Stimulated activated CD4-positive, alpha-beta T cell treated with anti-CD3 and anti-CD28 coated beads, Interleukin-4, amount 100 ng/mL, for 24 hours (primary cell): ENCODE measurements at regions not wholly inside any gene's neighbourhood (a gene's known extent, or its start where the extent isn't known, plus 50 kb on each side); places are given as distances from the start of the nearest gene placed in this dataset.

Experiments used
- DNase-seq: peaks from one replicate; pipeline ENCODE4 v3.0.0-alpha.2; 2020

DNA sequence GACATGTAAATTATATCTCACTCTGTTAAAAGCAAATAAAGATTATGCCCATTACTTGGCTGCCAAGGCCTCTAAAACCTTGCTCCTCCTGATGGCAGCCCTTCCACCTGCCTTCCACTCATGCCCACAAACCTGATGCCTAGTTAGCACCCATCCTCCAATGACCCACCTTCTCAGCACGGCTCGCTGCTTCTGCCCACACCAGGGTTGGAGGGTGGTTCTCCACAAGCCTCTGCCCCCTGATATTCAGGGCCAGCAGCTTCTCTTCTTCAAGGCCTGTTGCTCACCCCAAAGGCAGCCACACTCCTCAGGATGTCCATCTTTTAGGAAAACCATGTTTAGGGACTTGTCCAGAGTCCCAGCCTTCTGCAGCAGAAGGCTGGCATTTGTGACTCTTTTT, 263.4 kb upstream of the TLE3 start:
- DNase-seq = no peak

DNA sequence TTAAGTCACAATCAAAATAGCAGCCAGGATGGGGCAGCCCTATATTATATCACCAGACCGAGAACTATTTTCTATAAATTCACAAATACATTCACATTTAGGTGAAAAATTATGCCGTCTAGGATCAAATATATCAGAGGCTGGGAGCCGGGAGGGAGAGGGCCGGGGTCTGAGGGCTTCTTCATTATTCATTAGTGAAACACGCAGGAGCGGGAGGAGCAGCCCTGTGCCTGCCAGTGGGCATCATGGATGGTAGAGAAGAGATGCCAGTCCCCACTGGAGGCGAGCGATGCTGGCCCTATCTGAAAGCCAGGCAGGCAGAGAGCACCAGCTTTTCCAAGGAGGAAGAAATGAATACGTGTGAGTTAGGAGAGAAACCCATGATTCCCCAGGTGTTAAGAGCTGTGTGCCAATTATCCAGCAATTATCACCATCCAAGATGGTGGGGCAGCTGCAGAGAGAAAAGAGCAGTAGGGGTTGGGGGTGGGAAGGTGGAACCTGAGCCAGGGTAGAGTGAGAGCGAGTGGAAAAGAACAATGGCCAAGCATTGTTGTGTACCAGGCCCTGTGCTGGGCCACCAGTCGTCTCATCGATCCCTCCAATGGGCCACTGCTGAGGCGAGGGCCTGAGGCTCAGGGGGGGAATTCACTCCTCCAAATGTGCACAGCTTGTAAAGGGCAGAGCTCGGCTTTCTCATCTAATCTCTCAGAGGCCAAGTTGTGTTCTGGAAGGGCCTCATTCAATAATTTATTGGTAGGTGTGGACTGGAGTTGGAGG, 261.3 kb upstream of the TLE3 start:
- no peak for DNase-seq

DNA sequence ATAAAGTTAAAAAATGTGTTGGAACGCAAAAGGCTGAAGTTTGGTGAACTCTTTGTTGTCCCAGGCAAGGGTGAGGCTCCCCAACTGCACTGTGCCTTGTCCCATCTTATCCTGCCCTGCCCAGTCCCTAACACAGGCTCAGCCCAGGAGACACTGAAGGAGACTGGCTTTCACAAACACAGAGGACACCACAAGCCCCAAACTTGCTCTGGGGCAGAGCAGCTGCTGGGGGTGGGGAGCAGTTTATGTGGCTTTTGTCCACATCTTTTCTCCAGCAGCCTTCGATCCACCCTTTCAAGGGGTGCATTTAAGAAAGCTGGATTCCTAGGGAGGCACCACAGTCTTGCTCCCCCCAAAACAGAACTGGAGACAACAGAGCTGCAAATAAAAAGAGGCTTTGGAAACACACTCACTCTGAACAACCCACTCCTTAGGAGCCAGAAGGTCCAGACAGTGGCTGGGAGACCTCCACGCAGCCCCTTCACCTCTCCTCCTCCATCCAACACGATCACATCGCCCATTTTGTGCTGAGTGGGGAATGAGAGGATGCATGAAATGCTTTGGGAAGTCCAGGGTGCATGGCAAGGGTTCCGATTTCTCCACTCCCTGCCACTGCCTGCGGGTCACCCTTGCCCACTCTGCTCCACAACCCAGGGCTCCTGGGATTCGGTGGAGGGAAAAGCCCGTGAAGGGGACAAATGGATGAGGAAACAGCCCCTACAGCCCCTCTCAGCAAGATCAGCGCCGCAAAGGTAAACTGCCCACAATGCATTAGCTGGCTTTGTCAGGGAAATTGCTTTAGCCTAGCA, 260.5 kb upstream of the TLE3 start:
- DNase-seq = no peak

DNA sequence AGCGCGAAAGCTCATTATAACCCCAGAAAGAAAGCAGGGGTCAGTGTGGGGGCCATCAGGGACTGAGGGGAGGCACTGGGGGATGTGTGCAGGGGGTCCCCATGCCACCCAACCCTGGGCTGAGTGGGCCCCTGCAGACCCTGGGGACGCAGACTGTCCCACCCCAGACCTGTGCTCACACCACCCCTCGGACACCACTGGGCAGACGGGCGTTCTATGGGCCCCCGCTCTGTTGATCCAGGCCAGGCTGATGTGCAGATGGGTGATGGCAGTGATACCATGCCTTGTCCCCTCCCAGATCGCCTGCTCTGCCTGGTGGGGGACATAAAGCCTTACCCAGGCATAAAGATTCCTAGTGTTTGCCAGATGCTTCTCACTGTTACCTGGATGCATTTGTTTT, 259.7 kb upstream of the TLE3 start:
- no peak for DNase-seq

DNA sequence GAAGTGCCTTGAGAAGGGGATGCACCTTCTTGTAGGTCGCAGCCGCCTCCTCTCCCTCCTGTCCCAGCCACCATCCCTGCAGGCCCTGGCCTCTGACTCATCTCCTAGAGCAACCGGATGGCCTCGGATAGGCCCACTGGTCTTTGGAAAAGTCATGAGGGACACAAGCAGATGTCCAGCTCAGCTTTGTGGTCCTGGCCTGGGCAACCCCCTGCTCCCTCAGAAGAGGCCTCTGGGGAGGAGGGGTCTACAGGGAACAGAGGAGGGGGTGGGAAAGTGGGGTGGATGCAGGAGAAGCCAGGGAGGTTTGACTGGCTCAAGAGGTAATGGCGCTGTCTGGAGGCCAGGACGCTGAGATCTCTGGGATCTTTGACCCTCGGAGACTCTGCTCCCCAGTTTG, 259.2 kb upstream of the TLE3 start:
- DNase-seq = no peak

DNA sequence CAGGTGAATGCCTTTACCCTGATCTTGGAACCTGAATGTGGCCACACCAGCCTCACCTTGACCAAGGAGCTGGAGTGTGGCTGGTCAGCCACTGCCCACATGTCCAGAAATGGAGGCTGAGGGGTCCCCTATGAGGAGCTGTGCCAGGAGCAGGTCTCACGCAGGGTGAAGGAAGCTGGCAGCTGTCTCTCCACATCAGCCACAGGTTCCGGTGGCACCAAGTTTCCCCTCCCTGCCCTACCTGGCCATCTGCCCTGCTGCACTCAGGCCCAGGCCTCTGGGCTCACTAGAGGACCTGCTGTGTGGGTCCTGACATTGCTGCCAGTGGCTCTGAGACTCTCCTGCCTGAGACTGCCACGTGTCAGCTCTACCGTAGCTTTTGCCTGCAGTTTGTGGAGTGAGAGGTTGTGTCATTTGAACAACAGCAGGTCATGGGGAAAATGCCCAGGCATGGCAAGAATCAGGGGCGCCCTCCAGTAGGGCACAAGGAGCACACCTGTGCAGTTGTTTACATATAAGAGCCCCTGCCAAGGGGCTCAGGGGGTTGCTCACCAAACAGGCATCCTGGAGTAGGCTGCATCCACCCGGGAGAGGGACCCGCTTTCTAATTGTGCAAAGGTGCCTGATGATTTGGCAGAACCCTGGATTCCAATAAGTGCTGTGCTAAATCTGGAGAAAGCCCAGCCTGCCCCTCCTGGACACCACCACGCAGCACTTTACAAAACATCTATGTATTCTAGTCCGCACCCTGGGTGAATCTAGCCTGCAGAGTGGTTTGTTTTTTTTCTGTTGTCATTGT, 258.5 kb upstream of the TLE3 start:
- DNase-seq = no peak

DNA sequence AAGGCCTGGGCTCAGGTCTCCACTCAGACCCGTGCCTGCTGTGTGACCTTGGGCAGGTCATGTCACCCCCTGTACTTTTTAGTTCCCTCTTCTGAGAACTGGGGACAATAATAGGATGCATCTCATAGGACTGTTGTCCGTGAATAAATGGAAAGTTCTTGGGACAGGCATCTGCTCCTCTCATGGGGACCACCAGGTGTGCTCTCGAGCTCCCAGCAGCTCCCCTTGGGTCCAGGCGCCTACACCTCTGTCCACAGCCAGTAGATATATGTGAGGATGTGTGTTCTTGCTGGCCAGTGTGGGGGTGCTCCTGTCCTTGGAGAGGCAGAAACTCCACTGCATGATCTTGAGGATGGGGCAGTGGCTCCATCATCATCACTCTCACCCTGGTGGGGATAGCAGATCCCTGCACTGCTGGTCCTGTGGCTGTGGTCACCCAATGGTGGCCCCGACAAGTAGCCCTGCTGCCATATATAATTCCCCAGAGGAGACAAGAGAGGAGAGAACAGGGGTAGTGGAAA, 257.6 kb upstream of the TLE3 start:
- no peak for DNase-seq

DNA sequence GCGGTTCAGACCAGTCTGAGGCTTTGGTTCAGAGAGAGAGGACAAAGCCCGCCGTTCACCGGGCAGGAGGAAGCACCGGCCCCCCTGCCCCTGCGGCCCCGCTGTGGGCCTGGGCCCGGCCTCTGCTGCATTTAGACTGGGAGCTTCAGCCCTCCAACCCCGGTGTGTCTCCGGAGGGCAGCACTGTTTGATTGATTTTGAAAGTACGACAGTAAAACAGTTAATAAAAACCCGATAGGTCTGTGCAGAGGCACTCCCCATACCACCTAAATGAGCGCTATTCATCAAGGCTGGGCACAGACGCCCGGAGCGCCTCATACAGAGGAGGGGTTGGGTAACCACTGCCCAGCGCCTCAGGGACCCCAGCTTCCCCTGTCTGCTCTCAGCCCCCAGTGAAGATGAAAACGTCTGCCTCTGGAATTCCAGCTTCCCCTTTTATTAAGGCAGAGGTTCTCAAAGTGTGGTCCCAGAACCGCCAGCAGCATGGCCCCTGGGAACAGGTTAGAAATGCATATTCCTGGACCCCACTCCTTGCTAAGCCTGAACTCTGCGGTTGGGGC, 256.7 kb upstream of the TLE3 start:
- no peak for DNase-seq

DNA sequence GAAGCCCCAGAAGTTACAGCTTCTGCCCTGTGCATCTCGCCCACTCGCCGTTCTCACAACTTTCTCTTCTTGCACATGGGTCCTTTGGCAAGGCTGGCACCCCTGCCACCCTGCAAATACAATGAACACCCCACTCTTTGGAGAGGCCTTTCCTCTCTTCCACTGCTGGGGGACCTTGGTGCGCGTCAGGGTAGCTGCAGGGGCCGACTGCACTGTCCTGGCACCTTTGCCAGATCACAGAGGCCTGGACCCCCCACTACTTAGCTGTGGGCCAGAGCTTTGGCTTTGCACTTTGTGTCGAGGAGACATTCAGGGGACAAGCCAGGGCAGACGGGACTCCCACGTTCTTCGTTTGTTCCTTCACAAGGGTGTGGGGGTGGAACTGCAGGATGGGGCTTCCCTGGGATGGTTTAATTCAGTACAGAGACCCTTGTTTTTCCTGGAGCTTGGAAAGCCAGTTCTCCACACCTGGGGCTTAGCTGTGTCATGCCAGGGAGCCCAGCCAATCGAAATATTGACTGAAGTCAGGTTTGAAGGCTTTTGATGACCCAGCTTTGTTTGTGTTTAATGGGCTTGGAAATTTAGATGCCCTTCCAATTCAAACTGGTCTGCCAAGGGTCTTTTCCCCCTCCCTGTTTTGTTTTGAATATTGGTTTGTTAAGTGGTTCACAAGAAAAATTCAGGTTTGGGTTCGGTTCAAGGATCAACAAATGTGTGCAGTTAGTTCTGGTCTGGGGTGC, 256.1 kb upstream of the TLE3 start:
- no peak for DNase-seq

DNA sequence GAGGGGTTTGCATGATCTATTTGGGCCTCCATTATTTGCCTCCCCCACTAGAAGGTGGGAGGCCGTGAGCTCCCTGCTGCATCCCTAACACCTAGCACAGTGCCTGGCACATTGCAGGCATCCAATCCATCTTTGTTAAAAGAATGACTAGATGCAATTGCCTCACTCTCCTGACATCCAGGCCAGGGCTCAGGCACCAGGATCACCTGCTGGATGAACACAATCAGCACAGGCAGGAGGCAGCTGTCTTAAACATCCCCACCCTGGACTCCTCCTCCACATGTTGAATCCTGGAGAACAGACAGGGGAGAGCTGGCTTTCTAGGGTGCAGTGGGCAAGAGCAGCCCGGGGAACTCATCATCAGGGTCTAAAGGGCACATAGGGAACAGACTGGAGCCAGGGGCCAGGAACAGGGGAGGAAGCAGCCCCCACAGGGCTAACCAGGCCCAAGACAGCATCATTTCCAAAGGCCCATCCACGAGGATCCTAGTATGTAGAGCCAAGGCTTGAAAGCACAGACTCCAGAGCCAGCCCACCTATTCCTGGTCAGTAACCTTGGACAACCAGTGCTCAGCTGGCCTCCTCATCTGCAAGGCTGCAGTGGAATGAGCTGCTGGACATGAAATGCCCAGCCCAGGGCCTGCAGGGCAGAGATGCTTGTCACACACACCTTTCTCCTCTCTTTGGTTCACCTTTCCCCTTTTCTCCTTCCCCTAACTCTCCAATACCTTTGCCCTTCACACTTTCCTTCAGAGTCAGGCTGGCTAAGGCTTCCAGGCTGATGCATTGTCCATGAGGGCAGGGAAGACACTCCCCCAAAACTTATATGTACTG, 254.4 kb upstream of the TLE3 start:
- no peak for DNase-seq

DNA sequence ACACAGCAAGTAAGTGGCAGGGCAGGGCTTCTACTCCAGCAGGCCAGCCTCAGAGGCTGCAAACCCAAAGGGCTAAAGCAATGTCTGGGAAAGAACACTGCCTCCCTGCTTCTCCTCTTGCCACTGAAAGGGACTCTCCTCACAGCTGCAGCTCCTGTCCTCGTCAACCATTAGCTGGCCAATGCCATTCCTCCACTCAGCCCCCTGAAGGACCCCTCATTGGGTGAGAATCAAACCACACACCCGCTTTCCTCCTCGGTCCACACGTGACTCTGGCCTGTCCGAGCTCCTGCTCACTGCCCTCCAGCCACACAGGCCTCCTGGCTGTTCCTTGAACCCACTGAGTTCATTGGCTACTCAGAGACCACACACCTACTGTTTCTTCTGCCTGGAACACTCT, 253.7 kb upstream of the TLE3 start:
- DNase-seq = no peak

DNA sequence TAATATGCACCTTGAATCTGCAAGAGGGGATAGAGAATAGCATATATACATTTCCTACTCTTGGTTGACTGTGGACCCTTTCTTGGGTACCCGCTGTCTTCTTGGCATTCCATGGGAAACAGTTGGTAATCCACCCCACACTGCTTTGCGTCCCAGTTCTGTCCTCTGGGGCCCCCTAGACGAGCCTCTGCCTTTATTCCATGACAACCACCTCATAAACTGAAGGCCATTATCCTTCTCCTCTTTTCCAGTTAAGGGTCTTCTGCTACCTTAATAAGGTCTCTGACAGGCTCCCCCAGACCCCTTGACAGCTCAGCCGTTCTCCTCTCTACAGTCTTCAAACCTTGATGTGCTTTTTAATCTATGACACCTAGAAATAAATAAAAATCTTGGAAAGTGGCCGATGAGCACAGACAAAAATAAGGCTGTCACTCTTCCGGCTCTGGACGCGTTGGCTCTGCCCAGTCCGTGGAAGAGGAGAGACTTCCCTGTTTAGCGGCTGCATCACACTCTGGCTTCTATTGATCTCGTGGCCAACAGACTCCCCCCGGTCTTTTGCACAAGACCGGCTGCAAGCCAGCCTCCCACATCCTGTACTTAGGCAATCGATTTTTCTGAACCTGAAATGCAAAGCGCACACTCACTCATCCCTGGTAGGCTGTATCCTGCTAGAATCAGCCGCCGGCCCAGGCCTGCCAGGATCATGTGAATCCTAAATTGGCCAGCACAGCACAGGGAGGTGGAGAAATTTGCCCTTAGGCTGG, 251.0 kb upstream of the TLE3 start:
- DNase-seq = no peak

DNA sequence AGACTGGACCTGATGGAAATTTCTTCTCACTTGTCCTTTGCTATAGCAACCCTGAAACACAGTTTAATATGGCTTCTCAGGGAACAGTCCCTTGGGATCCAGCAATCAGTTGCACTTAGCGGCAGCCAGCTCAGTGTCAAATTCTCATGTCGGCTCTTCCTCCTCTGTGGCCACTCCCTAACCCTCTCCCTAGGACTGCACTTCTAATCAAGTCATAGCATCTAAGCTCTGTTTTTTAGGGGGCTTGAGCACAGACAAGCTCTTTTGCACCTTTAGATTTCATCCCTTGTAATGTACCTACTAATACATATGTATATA, 250.5 kb upstream of the TLE3 start:
- no peak for DNase-seq

DNA sequence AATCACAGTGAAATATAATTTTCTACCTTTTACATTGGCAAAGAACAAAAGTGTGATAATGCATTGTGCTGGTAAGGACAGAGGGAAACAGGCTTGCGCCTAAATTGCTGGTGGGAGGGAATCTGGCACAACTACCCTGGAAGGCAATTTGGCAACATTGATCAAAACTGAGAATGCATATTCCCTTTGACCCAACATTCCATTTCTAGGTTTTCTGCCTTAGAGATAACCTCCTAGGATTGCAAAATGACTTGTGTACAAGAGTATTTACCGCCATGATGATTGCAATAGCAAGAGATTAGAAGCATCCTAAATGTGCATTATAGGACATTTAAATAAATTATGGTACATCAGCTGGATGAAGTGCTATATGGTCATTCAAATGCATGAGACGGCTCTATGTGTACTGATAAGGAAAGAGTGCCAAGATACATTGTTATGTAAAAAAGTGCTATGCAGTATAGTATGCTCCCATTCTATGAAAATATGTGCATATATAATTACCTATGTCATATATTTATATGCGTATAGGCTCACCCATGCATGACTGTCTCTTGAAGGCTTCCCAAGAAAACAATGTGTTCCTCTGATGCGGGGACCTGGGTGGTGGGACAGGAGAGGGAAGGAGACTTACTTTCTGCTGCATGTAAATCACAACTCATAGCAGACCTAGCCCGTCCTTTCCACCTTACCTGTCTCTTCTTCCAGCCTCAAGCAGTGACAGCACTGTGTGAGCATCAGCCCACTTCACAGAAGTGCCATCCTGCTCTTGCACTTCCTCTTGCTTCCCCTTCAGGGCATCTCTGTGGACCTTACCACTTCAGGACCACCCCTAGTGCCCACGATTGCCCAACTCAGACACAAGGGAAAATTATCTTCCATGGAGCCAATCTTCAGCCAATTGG, 249.9 kb upstream of the TLE3 start:
- DNase-seq = no peak

DNA sequence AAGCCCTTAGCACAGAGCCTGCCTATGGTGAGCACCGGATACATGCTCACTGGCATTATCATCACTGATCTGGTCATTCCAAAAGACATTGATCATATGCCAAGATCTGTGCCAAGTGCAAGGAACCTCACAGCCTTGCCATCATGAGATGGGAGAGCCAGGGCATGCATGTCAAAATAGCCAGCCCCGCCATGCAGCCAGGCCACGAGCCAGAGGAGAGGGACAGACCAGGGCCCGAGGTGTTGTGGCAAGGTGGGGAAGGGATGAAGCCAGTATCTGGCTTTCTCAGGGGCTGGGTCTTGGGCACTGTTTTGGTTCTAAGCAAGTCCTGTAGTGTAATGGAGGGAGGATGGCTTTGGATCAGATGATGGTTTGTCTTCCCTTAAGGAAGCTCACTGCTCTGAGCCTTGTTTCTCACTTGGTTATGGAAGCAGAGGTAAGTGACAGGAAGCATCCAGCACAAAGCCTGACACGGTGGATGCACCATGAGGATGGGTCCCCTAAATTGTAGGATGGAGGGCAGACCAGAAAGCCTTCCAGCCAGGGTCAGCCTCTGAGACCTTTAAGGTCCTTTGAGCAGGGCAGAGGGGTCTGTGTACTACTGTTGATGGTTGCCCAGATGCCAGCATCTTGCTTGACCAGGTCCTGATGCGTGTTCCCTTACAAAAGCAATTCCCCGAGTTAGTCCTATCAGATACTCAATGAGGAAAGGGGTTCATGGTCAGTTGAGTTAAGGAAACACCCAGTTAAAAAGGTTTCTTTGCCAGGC, 247.7 kb upstream of the TLE3 start:
- no peak for DNase-seq

DNA sequence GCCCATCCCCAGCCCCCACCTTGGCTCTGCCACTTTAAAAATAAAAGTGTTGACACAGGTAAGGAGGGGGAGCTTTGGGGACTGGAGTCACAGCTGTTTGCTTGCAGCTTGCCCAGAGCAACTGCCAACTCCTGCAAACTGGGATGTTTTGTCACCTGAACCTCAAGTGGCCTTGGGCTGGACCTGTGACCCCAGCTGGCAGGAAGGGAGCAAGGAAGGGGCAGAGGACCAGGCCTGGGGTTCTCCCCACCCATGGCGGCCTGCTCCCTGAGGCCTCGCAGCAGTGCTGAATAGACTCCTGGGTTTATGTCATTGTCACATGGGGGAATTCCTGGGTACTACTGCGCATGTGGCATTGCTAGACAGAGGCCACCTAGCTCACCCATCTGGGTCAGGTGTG, 246.9 kb upstream of the TLE3 start:
- no peak for DNase-seq

DNA sequence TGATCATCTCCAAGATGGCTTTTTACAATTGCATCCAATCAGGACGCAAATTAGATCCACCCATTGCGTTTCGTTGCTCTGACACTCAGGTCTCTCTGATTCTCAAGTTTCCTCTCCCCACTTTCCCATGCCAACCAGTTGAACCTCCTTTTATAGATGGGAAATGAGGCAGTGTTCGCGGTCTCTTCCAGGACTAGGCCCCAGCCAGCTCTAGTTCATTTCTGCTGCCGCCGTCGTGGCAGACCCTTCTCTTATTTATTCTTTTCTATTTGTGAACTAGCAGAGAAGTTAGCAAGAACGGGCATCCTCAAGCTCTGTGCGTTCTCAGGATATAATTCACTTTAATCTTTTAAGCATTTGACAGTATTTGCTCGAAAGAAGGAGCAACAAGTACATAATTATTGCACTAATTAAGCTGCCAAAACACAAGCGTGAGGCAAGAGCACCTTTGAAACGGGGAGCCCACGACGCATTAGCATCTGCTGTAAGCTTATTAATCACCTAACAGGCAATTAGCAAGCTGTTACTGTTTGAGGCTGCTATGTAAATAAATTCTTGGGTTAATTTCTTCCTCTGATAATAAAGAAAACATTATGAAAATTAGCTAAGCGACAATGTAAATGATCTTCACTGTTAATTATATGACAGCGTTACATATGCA, 246.4 kb upstream of the TLE3 start:
- DNase-seq = no peak
